Epithelial cell of proximal tubule (primary cell): ENCODE measurements at regions not wholly inside any gene's neighbourhood (a gene's known extent, or its start where the extent isn't known, plus 50 kb on each side); places are given as distances from the start of the nearest gene placed in this dataset.

Experiments used
- DNase-seq: peaks from one replicate; pipeline ENCODE4 v3.0.0-alpha.2; 2011; ENCODE audit warnings: low read depth
- H3K4me3 ChIP-seq: 2 replicates; pipeline ENCODE4 v1.5.1; 2011; ENCODE audit warnings: low read depth, mild to moderate bottlenecking, low read length
- TF ChIP-seq, protein P1 (sequence below): conservative IDR thresholded peaks from 2 replicates; pipeline ENCODE4 v1.5.1; 2012; ENCODE audit warnings: low read depth, mild to moderate bottlenecking, low read length

DNA sequence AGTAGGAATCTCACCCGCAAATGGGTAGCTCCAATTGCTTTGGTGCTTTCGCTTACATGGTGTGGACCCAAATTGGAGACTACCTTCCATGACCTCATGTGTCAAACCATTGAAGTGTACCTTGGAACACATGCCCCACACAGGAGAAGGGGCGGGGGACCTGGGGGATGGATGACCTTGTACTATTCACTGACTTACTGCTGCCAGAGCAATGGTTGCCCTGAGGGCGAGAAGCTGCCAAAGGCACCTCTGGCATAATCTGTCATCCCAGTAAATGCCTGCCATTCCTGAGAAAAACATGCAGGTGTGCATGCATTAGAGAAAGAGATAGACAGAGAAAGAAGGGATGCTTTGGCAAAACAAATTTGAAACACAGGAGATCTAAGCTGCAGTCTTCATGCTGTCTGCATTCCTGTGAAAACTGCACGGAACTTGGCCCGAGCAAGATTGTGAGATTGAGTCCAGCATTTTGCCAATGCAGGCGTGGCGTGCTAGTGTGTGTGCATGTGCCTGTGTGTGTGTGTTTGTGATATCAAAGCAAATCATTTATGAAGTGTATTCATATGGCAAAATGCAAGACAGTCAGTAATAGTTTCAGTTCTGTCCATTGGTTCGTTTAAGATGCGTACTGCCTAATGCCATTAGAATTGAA lies 219.5 kb upstream of the MDFIC2 start:
- no peak for DNase-seq
- no peak overlapping the region for H3K4me3 ChIP-seq
- TF ChIP-seq, protein P1, sequence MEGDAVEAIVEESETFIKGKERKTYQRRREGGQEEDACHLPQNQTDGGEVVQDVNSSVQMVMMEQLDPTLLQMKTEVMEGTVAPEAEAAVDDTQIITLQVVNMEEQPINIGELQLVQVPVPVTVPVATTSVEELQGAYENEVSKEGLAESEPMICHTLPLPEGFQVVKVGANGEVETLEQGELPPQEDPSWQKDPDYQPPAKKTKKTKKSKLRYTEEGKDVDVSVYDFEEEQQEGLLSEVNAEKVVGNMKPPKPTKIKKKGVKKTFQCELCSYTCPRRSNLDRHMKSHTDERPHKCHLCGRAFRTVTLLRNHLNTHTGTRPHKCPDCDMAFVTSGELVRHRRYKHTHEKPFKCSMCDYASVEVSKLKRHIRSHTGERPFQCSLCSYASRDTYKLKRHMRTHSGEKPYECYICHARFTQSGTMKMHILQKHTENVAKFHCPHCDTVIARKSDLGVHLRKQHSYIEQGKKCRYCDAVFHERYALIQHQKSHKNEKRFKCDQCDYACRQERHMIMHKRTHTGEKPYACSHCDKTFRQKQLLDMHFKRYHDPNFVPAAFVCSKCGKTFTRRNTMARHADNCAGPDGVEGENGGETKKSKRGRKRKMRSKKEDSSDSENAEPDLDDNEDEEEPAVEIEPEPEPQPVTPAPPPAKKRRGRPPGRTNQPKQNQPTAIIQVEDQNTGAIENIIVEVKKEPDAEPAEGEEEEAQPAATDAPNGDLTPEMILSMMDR = no peak

DNA sequence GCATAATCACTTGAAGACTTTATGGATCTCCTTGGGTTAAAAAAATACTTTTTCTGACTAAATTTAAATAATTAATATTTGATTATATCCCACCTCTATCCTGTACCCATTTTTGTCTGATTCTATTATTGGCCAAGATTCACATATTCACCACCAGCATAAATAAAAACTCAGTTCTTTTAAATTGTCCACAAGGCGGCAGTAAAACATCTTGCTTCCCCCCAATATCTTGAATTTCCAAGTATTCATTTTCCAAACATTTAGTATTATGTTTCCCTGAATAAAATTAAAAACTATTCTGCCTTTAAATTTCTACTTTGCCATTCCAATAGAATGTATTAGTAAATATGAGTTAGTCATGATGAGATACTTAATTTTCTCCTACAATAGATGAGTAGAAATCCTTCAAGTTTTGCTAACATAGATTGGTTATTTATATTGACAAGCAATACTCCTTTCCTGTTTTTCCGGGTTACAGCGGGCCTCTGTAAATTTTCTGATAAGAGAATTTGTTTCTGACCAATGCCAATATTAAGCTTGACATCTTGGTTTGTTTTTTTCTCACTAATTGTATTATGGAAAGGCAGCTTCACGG lies 218.7 kb upstream of the MDFIC2 start:
- DNase-seq = no peak
- TF ChIP-seq, protein P1 = peak; percentile 64
- no peak overlapping the region for H3K4me3 ChIP-seq

DNA sequence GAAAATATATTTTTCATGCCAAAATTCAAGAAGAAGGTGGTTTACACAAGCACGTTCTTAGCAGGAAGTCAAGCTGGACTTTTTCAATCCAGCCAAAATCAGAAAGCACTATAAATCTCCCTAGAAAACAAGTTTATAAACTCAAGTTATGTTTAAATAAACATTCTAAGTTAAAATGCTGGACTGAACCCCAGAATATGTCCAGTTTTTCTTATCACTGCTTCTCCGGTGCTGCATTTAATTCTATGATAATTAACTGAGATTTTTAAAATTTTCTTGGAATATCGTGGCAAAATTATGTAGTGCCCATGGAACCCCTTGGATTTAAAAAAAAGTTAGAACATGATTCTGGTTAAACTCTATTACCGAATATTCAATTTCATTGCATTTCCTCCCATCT lies 218.2 kb upstream of the MDFIC2 start:
- TF ChIP-seq, protein P1 = no peak
- no peak for DNase-seq
- H3K4me3 ChIP-seq = no peak overlapping the region

DNA sequence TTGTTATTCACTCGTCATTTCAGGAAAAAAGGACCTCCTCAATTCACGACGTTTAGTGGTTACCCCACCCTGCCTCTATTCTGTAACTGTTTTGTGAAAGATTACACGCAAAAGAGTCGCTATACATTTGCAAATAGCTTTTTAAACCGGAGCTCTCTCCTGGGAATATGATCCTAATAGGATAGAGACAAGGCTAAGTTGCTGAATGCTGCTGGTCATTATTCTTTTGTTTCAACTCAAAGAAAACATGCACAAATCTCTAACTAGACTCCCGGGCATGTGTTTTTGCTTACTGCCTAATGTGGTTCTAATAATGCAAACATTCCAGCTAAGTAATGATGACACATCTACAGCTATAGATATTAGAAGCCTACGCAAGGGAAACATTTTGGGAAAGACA lies 214.6 kb upstream of the MDFIC2 start:
- DNase-seq = no peak

DNA sequence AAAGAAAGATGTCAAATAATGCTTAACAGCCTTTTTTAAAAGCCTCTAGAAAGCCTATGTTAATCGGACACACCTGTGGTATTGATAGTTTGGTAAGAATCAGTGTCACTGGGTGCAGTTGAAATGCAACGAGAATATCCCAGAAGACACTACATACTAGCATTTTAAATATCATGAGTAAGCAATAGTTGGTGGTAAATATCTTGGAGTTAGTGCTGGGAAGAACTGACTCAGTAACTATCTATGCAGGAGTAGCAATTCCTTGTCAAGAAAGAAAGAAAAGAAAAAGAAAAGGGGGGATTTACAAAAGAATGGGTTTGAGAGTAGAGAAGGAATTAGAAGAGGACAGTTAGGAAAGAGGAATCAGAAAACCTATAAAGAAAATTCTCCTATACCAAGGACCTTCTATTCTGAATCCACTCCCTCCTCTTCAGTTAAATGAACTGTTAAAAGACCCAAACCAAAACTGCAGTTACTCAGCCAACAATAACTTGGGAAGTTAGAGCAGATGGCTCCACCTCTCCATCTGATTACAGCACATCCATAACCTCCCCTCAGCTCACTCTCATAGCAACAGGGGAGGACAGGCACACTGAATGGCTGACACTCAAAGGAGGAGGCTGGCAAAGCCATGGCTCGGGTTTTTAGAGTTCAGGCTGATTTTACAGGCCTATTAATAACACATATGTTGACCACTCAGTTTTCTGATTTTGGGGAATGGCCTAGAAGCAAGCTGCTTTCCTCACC lies 207.6 kb upstream of the MDFIC2 start:
- no peak overlapping the region for H3K4me3 ChIP-seq
- DNase-seq = no peak
- TF ChIP-seq, protein P1 = no peak

More for the DNA sequence above, 214.6 kb upstream of the MDFIC2 start:
- H3K4me3 ChIP-seq = no peak overlapping the region
- TF ChIP-seq, protein P1 = no peak

DNA sequence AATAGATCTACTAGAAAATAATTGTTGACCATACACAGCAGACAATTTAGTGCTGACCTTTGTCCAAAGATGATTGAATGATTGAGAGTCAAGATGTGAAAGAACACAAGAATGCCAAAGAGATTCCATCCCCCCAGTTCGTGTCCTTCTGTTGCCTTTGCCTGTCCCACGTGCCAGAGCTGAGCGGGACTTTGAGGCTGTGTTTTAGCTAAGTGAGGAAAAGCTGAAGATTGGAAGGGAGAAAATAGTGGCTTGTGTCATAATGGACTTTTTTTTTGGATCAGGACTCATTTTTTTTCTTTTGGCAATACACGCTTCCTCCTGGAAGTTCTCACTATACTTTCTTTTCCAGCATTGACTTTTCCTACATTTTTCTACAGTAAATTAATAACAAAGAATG lies 206.6 kb upstream of the MDFIC2 start:
- DNase-seq = no peak
- H3K4me3 ChIP-seq = no peak overlapping the region
- TF ChIP-seq, protein P1 = no peak
